Rectal smooth muscle tissue (tissue), 1 donor: ENCODE measurements at regions not wholly inside any gene's neighbourhood (a gene's known extent, or its start where the extent isn't known, plus 50 kb on each side); places are given as distances from the start of the nearest gene placed in this dataset.

ENCODE experiments used
- H3K27ac ChIP-seq: one replicate; pipeline ENCODE4 v1.7.0; 2013; ENCODE audit warnings: low read depth, low read length, inconsistent platforms
- H3K27me3 ChIP-seq: one replicate; pipeline ENCODE4 v1.7.0; 2013; ENCODE audit warnings: low read length; ENCODE audit not compliant: control insufficient read depth, insufficient read depth
- H3K36me3 ChIP-seq: one replicate; pipeline ENCODE4 v1.7.0; 2013; ENCODE audit warnings: low read length; ENCODE audit not compliant: control insufficient read depth, insufficient read depth
- H3K4me1 ChIP-seq: one replicate; pipeline ENCODE4 v1.7.0; 2013; ENCODE audit warnings: low read length; ENCODE audit not compliant: control insufficient read depth, insufficient read depth
- H3K4me3 ChIP-seq: one replicate; pipeline ENCODE4 v1.7.0; 2013; ENCODE audit warnings: low read length
- H3K9ac ChIP-seq: one replicate; pipeline ENCODE4 v1.7.0; 2013; ENCODE audit warnings: low read length

- H3K4me3 ChIP-seq: no peak overlapping the region
- no peaks in the 10 kb centered on the region for H3K36me3 ChIP-seq
- H3K9ac ChIP-seq: no peak overlapping the region
- no peaks in the 10 kb centered on the region for H3K27me3 ChIP-seq
- H3K27ac ChIP-seq: no peak overlapping the region
- H3K4me1 ChIP-seq: no peaks in the 10 kb centered on the region
Observed at GRCh38 chr4:11599064-11599463, 170.4 kb upstream of the HS3ST1 start.

GRCh38 chr4:11598591-11598990 is 169.9 kb upstream of the HS3ST1 start:
- no peaks in the 10 kb centered on the region for H3K36me3 ChIP-seq
- no peak overlapping the region for H3K27ac ChIP-seq
- no peak overlapping the region for H3K4me3 ChIP-seq
- no peaks in the 10 kb centered on the region for H3K4me1 ChIP-seq
- H3K9ac ChIP-seq: no peak overlapping the region
- no peaks in the 10 kb centered on the region for H3K27me3 ChIP-seq

- Histone ChIP-seq H3K27me3 (no peaks in the 10 kb centered on the region), H3K36me3 (no peaks in the 10 kb centered on the region), H3K27ac (no peak overlapping the region), H3K4me1 (no peaks in the 10 kb centered on the region), H3K9ac (no peak overlapping the region), H3K4me3 (no peak overlapping the region)
Observed at GRCh38 chr4:11597506-11597905, 168.8 kb upstream of the HS3ST1 start.

GRCh38 chr4:11596989-11597388 is 168.3 kb upstream of the HS3ST1 start:
- Histone ChIP-seq H3K9ac (no peak overlapping the region), H3K27ac (no peak overlapping the region), H3K27me3 (no peaks in the 10 kb centered on the region), H3K4me1 (no peaks in the 10 kb centered on the region), H3K36me3 (no peaks in the 10 kb centered on the region), H3K4me3 (no peak overlapping the region)

- H3K27ac ChIP-seq: no peak overlapping the region
- no peaks in the 10 kb centered on the region for H3K27me3 ChIP-seq
- H3K9ac ChIP-seq: no peak overlapping the region
- no peak overlapping the region for H3K4me3 ChIP-seq
- no peaks in the 10 kb centered on the region for H3K36me3 ChIP-seq
- H3K4me1 ChIP-seq: no peaks in the 10 kb centered on the region
Observed at GRCh38 chr4:11593576-11594116, 165.0 kb upstream of the HS3ST1 start.

GRCh38 chr4:11592276-11592675 is 163.6 kb upstream of the HS3ST1 start:
- H3K27me3 ChIP-seq: no peaks in the 10 kb centered on the region
- H3K27ac ChIP-seq: no peak overlapping the region
- H3K9ac ChIP-seq: no peak overlapping the region
- H3K4me1 ChIP-seq: no peaks in the 10 kb centered on the region
- no peak overlapping the region for H3K4me3 ChIP-seq
- H3K36me3 ChIP-seq: no peaks in the 10 kb centered on the region

- Histone ChIP-seq H3K4me3 (no peak overlapping the region), H3K27ac (no peak overlapping the region), H3K9ac (no peak overlapping the region), H3K4me1 (no peaks in the 10 kb centered on the region), H3K36me3 (no peaks in the 10 kb centered on the region), H3K27me3 (no peaks in the 10 kb centered on the region)
Observed at GRCh38 chr4:11590132-11590531, 161.4 kb upstream of the HS3ST1 start.

- no peak overlapping the region for H3K4me3 ChIP-seq
- H3K27me3 ChIP-seq: no peaks in the 10 kb centered on the region
- H3K36me3 ChIP-seq: no peaks in the 10 kb centered on the region
- no peak overlapping the region for H3K27ac ChIP-seq
- no peaks in the 10 kb centered on the region for H3K4me1 ChIP-seq
- H3K9ac ChIP-seq: no peak overlapping the region
Observed at GRCh38 chr4:11589676-11590075, 161.0 kb upstream of the HS3ST1 start.

GRCh38 chr4:11587797-11588196 is 159.1 kb upstream of the HS3ST1 start:
- no peaks in the 10 kb centered on the region for H3K36me3 ChIP-seq
- H3K4me3 ChIP-seq: no peak overlapping the region
- H3K27ac ChIP-seq: no peak overlapping the region
- no peaks in the 10 kb centered on the region for H3K4me1 ChIP-seq
- no peak overlapping the region for H3K9ac ChIP-seq
- no peaks in the 10 kb centered on the region for H3K27me3 ChIP-seq

- no peaks in the 10 kb centered on the region for H3K4me1 ChIP-seq
- no peak overlapping the region for H3K27ac ChIP-seq
- H3K27me3 ChIP-seq: no peaks in the 10 kb centered on the region
- H3K36me3 ChIP-seq: no peaks in the 10 kb centered on the region
- no peak overlapping the region for H3K9ac ChIP-seq
- H3K4me3 ChIP-seq: no peak overlapping the region
Observed at GRCh38 chr4:11585506-11585905, 156.8 kb upstream of the HS3ST1 start.

- Histone ChIP-seq H3K27me3 (no peaks in the 10 kb centered on the region), H3K9ac (no peak overlapping the region), H3K27ac (no peak overlapping the region), H3K4me1 (no peaks in the 10 kb centered on the region), H3K36me3 (no peaks in the 10 kb centered on the region), H3K4me3 (no peak overlapping the region)
Observed at GRCh38 chr4:11568511-11568910, 139.8 kb upstream of the HS3ST1 start.

GRCh38 chr4:11566444-11567022 is 137.8 kb upstream of the HS3ST1 start:
- Histone ChIP-seq H3K27me3 (no peaks in the 10 kb centered on the region), H3K4me1 (no peaks in the 10 kb centered on the region), H3K36me3 (no peaks in the 10 kb centered on the region), H3K4me3 (no peak overlapping the region), H3K9ac (no peak overlapping the region), H3K27ac (no peak overlapping the region)

- Histone ChIP-seq H3K27me3 (no peaks in the 10 kb centered on the region), H3K27ac (no peak overlapping the region), H3K4me1 (no peaks in the 10 kb centered on the region), H3K36me3 (no peaks in the 10 kb centered on the region), H3K4me3 (no peak overlapping the region), H3K9ac (no peak overlapping the region)
Observed at GRCh38 chr4:11565899-11566298, 137.2 kb upstream of the HS3ST1 start.
